Activated CD4-positive, alpha-beta T cell treated with anti-CD3 and anti-CD28 coated beads, Interleukin-2, amount 10 ng/mL, durations not matched to agents 7 days and 5 days (primary cell): ENCODE measurements at regions not wholly inside any gene's neighbourhood (a gene's known extent, or its start where the extent isn't known, plus 50 kb on each side); places are given as distances from the start of the nearest gene placed in this dataset.
A peak's percentile ranks its signal among the peaks of the same experiment; 100 is the strongest.

Source experiments
- CTCF ChIA-PET: fragments of 350-600 bp; sonication (Branson Sonifier 250); formaldehyde crosslinking; loops from one replicate; lab custom pipeline; 2021; ENCODE audit warnings: antibody characterized with exemption; lab: Charles Lee
- POLR2A ChIA-PET: fragments of 350-600 bp; sonication (Branson Sonifier 250); formaldehyde crosslinking; loops from one replicate; lab custom pipeline; 2021; ENCODE audit warnings: antibody characterized with exemption; lab: Charles Lee
- DNase-seq: peaks from one replicate; pipeline ENCODE4 v3.0.0-alpha.2; 2020
- H3K27ac Mint-ChIP-seq: one replicate; pipeline ENCODE4 v1.8.0; 2021; ENCODE audit warnings: mild to moderate bottlenecking, moderate library complexity, mixed read lengths
- H3K27me3 Mint-ChIP-seq: one replicate; pipeline ENCODE4 v1.8.0; 2021; ENCODE audit warnings: mixed read lengths
- H3K36me3 Mint-ChIP-seq: one replicate; pipeline ENCODE4 v1.8.0; 2021; ENCODE audit warnings: low read depth, mixed read lengths
- H3K4me1 Mint-ChIP-seq: one replicate; pipeline ENCODE4 v1.8.0; 2021; ENCODE audit warnings: mixed read lengths
- H3K4me3 Mint-ChIP-seq: one replicate; pipeline ENCODE4 v1.8.0; 2021; ENCODE audit warnings: mild to moderate bottlenecking, moderate library complexity, mixed read lengths
- H3K9me3 Mint-ChIP-seq: one replicate; pipeline ENCODE4 v1.8.0; 2021; ENCODE audit warnings: mixed read lengths

GRCh38 chr4:153127760-153128494 is 76.3 kb upstream of the TRIM2 start:
- DNase-seq, result peak; percentile 89
- Mint-ChIP-seq H3K4me1 (peaks cover 7% of the 10 kb centered on the region), H3K36me3 (no peaks in the 10 kb centered on the region), H3K4me3 (no peak overlapping the region), H3K9me3 (peaks cover 2% of the 10 kb centered on the region), H3K27ac (no peak overlapping the region), H3K27me3 (peaks cover 27% of the 10 kb centered on the region)
- ChIA-PET CTCF (interaction anchor here (0.6 to 3.7 kb wide), 27 partner anchors 8 to 556 kb away, joined by 3 to 62 read pairs (median 4); partner anchors contain the start of gene TLR2), POLR2A (interaction anchor here (0.6 kb wide), 1 partner anchor 44 kb away, joined by 3 read pairs; no protein-coding TSS in a partner anchor)

- peaks cover 27% of the 10 kb centered on the region for H3K4me1 Mint-ChIP-seq
- no peak for DNase-seq
- no peak overlapping the region for H3K4me3 Mint-ChIP-seq
- ChIA-PET POLR2A (no interaction called here), CTCF (interaction anchor here (1.3 kb wide), 1 partner anchor 285 kb away, joined by 4 read pairs; no protein-coding TSS in a partner anchor)
- H3K36me3 Mint-ChIP-seq, result no peaks in the 10 kb centered on the region
- no peak overlapping the region for H3K27ac Mint-ChIP-seq
- peaks cover 26% of the 10 kb centered on the region for H3K27me3 Mint-ChIP-seq
- peaks cover 2% of the 10 kb centered on the region for H3K9me3 Mint-ChIP-seq
Observed at GRCh38 chr4:153131596-153131995, 72.6 kb upstream of the TRIM2 start.

GRCh38 chr4:153137159-153137558 is 67.1 kb upstream of the TRIM2 start:
- H3K4me3 Mint-ChIP-seq, result no peak overlapping the region
- H3K36me3 Mint-ChIP-seq, result no peaks in the 10 kb centered on the region
- H3K9me3 Mint-ChIP-seq, result no peaks in the 10 kb centered on the region
- ChIA-PET CTCF (interaction anchor here (0.8 kb wide), 1 partner anchor 25 kb away, joined by 3 read pairs; no protein-coding TSS in a partner anchor), POLR2A (no interaction called here)
- H3K4me1 Mint-ChIP-seq, result peaks cover 20% of the 10 kb centered on the region
- H3K27ac Mint-ChIP-seq, result no peak overlapping the region
- no peak for DNase-seq
- peaks cover 20% of the 10 kb centered on the region for H3K27me3 Mint-ChIP-seq

- no peak for DNase-seq
- H3K4me1 Mint-ChIP-seq, result peaks cover 20% of the 10 kb centered on the region
- CTCF ChIA-PET, result interaction anchor here (0.6 to 0.9 kb wide), 2 partner anchors 11 to 432 kb away, joined by 3 read pairs; no protein-coding TSS in a partner anchor
- H3K27me3 Mint-ChIP-seq, result peaks cover 16% of the 10 kb centered on the region
- no peak overlapping the region for H3K4me3 Mint-ChIP-seq
- H3K36me3 Mint-ChIP-seq, result no peaks in the 10 kb centered on the region
- H3K9me3 Mint-ChIP-seq, result no peaks in the 10 kb centered on the region
- H3K27ac Mint-ChIP-seq, result no peak overlapping the region
- POLR2A ChIA-PET, result no interaction called here
Observed at GRCh38 chr4:153137677-153138630, 66.3 kb upstream of the TRIM2 start.

- Mint-ChIP-seq H3K27ac (no peak overlapping the region), H3K4me1 (peaks cover 16% of the 10 kb centered on the region), H3K4me3 (no peak overlapping the region), H3K9me3 (no peaks in the 10 kb centered on the region), H3K27me3 (peaks cover 18% of the 10 kb centered on the region), H3K36me3 (no peaks in the 10 kb centered on the region)
- POLR2A ChIA-PET, result no interaction called here
- no peak for DNase-seq
- CTCF ChIA-PET, result interaction anchor here (0.9 kb wide), 1 partner anchor 10 kb away, joined by 3 read pairs; no protein-coding TSS in a partner anchor
Observed at GRCh38 chr4:153138736-153139135, 65.5 kb upstream of the TRIM2 start.

GRCh38 chr4:153140294-153140693 is 63.9 kb upstream of the TRIM2 start:
- no peaks in the 10 kb centered on the region for H3K9me3 Mint-ChIP-seq
- ChIA-PET CTCF (no interaction called here), POLR2A (no interaction called here)
- no peak for DNase-seq
- no peak overlapping the region for H3K27ac Mint-ChIP-seq
- no peak overlapping the region for H3K4me3 Mint-ChIP-seq
- no peaks in the 10 kb centered on the region for H3K36me3 Mint-ChIP-seq
- H3K27me3 Mint-ChIP-seq, result peaks cover 19% of the 10 kb centered on the region
- peaks cover 1% of the 10 kb centered on the region for H3K4me1 Mint-ChIP-seq

- H3K4me3 Mint-ChIP-seq, result no peak overlapping the region
- no peaks in the 10 kb centered on the region for H3K9me3 Mint-ChIP-seq
- CTCF ChIA-PET, result interaction anchor here (0.7 kb wide), 1 partner anchor 70 kb away, joined by 3 read pairs; no protein-coding TSS in a partner anchor
Observed at GRCh38 chr4:153141238-153141637, 63.0 kb upstream of the TRIM2 start.

GRCh38 chr4:153142700-153143438 is 61.4 kb upstream of the TRIM2 start:
- DNase-seq, result peak; percentile 68
- Mint-ChIP-seq H3K4me1 (no peaks in the 10 kb centered on the region), H3K27me3 (peaks cover 11% of the 10 kb centered on the region), H3K36me3 (no peaks in the 10 kb centered on the region), H3K9me3 (no peaks in the 10 kb centered on the region), H3K4me3 (no peak overlapping the region), H3K27ac (no peak overlapping the region)
- POLR2A ChIA-PET, result no interaction called here
- CTCF ChIA-PET, result interaction anchor here (0.6 to 1.4 kb wide), 8 partner anchors 8 to 196 kb away, joined by 3 to 8 read pairs (median 4); no protein-coding TSS in a partner anchor

More at GRCh38 chr4:153141238-153141637, 63.0 kb upstream of the TRIM2 start:
- POLR2A ChIA-PET, result no interaction called here
- H3K27ac Mint-ChIP-seq, result no peak overlapping the region
- H3K27me3 Mint-ChIP-seq, result peaks cover 19% of the 10 kb centered on the region
- no peaks in the 10 kb centered on the region for H3K36me3 Mint-ChIP-seq
- no peaks in the 10 kb centered on the region for H3K4me1 Mint-ChIP-seq
- no peak for DNase-seq

- Mint-ChIP-seq H3K36me3 (no peaks in the 10 kb centered on the region), H3K4me3 (no peak overlapping the region), H3K27ac (no peak overlapping the region), H3K9me3 (no peaks in the 10 kb centered on the region), H3K4me1 (no peaks in the 10 kb centered on the region), H3K27me3 (peaks cover 16% of the 10 kb centered on the region)
- DNase-seq, result no peak
- ChIA-PET POLR2A (no interaction called here), CTCF (interaction anchor here (1.2 to 1.4 kb wide), 4 partner anchors 16 to 173 kb away, joined by 3 to 8 read pairs (median 5); no protein-coding TSS in a partner anchor)
Observed at GRCh38 chr4:153143527-153144348, 60.5 kb upstream of the TRIM2 start.

GRCh38 chr4:153146031-153146430 is 58.2 kb upstream of the TRIM2 start:
- Mint-ChIP-seq H3K27ac (no peak overlapping the region), H3K4me1 (no peaks in the 10 kb centered on the region), H3K4me3 (no peak overlapping the region), H3K9me3 (no peaks in the 10 kb centered on the region), H3K27me3 (peaks cover 22% of the 10 kb centered on the region), H3K36me3 (no peaks in the 10 kb centered on the region)
- ChIA-PET POLR2A (no interaction called here), CTCF (interaction anchor here (0.6 to 2.4 kb wide), 4 partner anchors 10 to 112 kb away, joined by 5 to 8 read pairs (median 6); no protein-coding TSS in a partner anchor)
- DNase-seq, result no peak

GRCh38 chr4:153146961-153147360 is 57.3 kb upstream of the TRIM2 start:
- H3K9me3 Mint-ChIP-seq, result no peaks in the 10 kb centered on the region
- H3K4me3 Mint-ChIP-seq, result no peak overlapping the region
- POLR2A ChIA-PET, result no interaction called here

More at GRCh38 chr4:153146961-153147360, 57.3 kb upstream of the TRIM2 start:
- Mint-ChIP-seq H3K36me3 (no peaks in the 10 kb centered on the region), H3K4me1 (peaks cover 6% of the 10 kb centered on the region), H3K27me3 (peaks cover 29% of the 10 kb centered on the region), H3K27ac (no peak overlapping the region)
- no peak for DNase-seq
- CTCF ChIA-PET, result interaction anchor here (0.6 to 2.4 kb wide), 3 partner anchors 9 to 509 kb away, joined by 4 to 8 read pairs (median 6); no protein-coding TSS in a partner anchor
